HFF-Myc (cell line): ENCODE measurements at regions not wholly inside any gene's neighbourhood (a gene's known extent, or its start where the extent isn't known, plus 50 kb on each side); places are given as distances from the start of the nearest gene placed in this dataset.
"Not testable (repeated sequence)": the region's sequence is repeated elsewhere in the genome, so short reads cannot be mapped to it uniquely, and the experiment has no call there.

ENCODE experiments used
- DNase-seq: peaks from one replicate; pipeline ENCODE4 v3.0.0-alpha.2; 2011; ENCODE audit warnings: low read depth; ENCODE audit errors: extremely low read depth
- H3K4me3 ChIP-seq: replicated peaks from 2 replicates; pipeline ENCODE4 v1.5.1; 2011; ENCODE audit warnings: low read depth, mild to moderate bottlenecking, control low read depth, low read length
- CTCF ChIP-seq: IDR thresholded peaks from 2 replicates; pipeline ENCODE4 v1.5.1; 2012; ENCODE audit warnings: mild to moderate bottlenecking, low read depth, low read length, control low read depth; ENCODE audit errors: missing control alignments

GRCh38 chr6:58113960-58114359 is 796.5 kb downstream of the PRIM2 start:
- TF ChIP-seq CTCF: no peak
- DNase-seq: no peak
- no peak overlapping the region for H3K4me3 ChIP-seq

- not testable (repeated sequence) for DNase-seq, H3K4me3 ChIP-seq
These were observed 799.7 kb downstream of the PRIM2 start for GRCh38 chr6:58117162-58117561.

- DNase-seq: not testable (repeated sequence)
These were observed 804.2 kb downstream of the PRIM2 start for GRCh38 chr6:58121616-58122015.

GRCh38 chr6:58123770-58124169 is 806.3 kb downstream of the PRIM2 start:
- not testable (repeated sequence) for DNase-seq, H3K4me3 ChIP-seq

More at GRCh38 chr6:58121616-58122015, 804.2 kb downstream of the PRIM2 start:
- H3K4me3 ChIP-seq: not testable (repeated sequence)

- H3K4me3 ChIP-seq, DNase-seq: not testable (repeated sequence)
These were observed 811.1 kb downstream of the PRIM2 start for GRCh38 chr6:58128549-58128948.

- not testable (repeated sequence) for DNase-seq, H3K4me3 ChIP-seq
These were observed 811.7 kb downstream of the PRIM2 start for GRCh38 chr6:58129098-58129497.

GRCh38 chr6:58139746-58140145 is 822.3 kb downstream of the PRIM2 start:
- not testable (repeated sequence) for H3K4me3 ChIP-seq, DNase-seq

GRCh38 chr6:58171025-58171424 is 853.6 kb downstream of the PRIM2 start:
- H3K4me3 ChIP-seq, DNase-seq: not testable (repeated sequence)

- not testable (repeated sequence) for DNase-seq, H3K4me3 ChIP-seq
These were observed 864.2 kb downstream of the PRIM2 start for GRCh38 chr6:58181557-58182065.

- not testable (repeated sequence) for DNase-seq, H3K4me3 ChIP-seq
These were observed 867.9 kb downstream of the PRIM2 start for GRCh38 chr6:58185300-58185699.

- DNase-seq, H3K4me3 ChIP-seq: not testable (repeated sequence)
These were observed 875.8 kb downstream of the PRIM2 start for GRCh38 chr6:58193209-58193608.

GRCh38 chr6:58198301-58198700 is 880.9 kb downstream of the PRIM2 start:
- DNase-seq: no peak

GRCh38 chr6:58237124-58237523 is 919.7 kb downstream of the PRIM2 start:
- not testable (repeated sequence) for DNase-seq, H3K4me3 ChIP-seq

More at GRCh38 chr6:58198301-58198700, 880.9 kb downstream of the PRIM2 start:
- no peak for TF ChIP-seq CTCF
- H3K4me3 ChIP-seq: no peak overlapping the region

GRCh38 chr6:58238421-58238820 is 921.0 kb downstream of the PRIM2 start:
- not testable (repeated sequence) for H3K4me3 ChIP-seq, DNase-seq

- DNase-seq: not testable (repeated sequence)
These were observed 940.2 kb downstream of the PRIM2 start for GRCh38 chr6:58257625-58258024.

More at GRCh38 chr6:58257625-58258024, 940.2 kb downstream of the PRIM2 start:
- H3K4me3 ChIP-seq: not testable (repeated sequence)
